ENCODE measurements at regions not wholly inside any gene's neighbourhood (a gene's known extent, or its start where the extent isn't known, plus 50 kb on each side); places are given as distances from the start of the nearest gene placed in this dataset.
A peak's percentile ranks its signal among the peaks of the same experiment; 100 is the strongest.

- no peak overlapping the region for H2AFZ ChIP-seq (ENCODE audit: control insufficient read depth, low read depth, low read length)
- H3K4me3 ChIP-seq, result no peak overlapping the region
- 9% methylated on average over 3 of the region's 3 CpGs for WGBS (ENCODE audit: insufficient coverage, insufficient replicate concordance, low lambda C conversion rate, missing lambda C conversion rate)
- ChIA-PET SMC1A (ENCODE audit: uncharacterized antibody, unreplicated experiment) (no interaction called here), RAD21 (ENCODE audit: unreplicated experiment) (no interaction called here), POLR2A (no interaction called here), CTCF (interaction anchor here (0.6 to 1.9 kb wide), 5 partner anchors 10 to 855 kb away, joined by 3 to 9 read pairs (median 3); no protein-coding TSS in a partner anchor)
- H3K9me3 ChIP-seq (replicated peaks; ENCODE audit: control insufficient read depth, insufficient read depth, low read length), result no peaks in the 10 kb centered on the region
- H3K27ac ChIP-seq (ENCODE audit: control insufficient read depth, insufficient read depth), result no peak overlapping the region
- ATAC-seq, result peak; percentile 60
- intact Hi-C loops (cut with micrococcal nuclease; ENCODE audit: unreplicated experiment) (loop anchor here (5.0 kb wide), 1 partner anchor 1262 kb away; no protein-coding TSS in a partner anchor), in situ Hi-C loops (cut with MboI) (loop anchor here (25.0 kb wide), 1 partner anchor 1252 kb away; no protein-coding TSS in a partner anchor)
- no peaks in the 10 kb centered on the region for H3K4me1 ChIP-seq (ENCODE audit: control insufficient read depth, insufficient read depth, low read length)
- TF ChIP-seq IRF5 (IDR thresholded peaks at IDR 0.05; ENCODE audit: borderline replicate concordance), result no peak
- TF ChIP-seq SMC3 (IDR thresholded peaks at IDR 0.05; ENCODE audit: borderline replicate concordance, low read length), result peak; percentile 20; the same call in 1 of the 2 replicates
- TF ChIP-seq KLF5 (IDR thresholded peaks at IDR 0.05; ENCODE audit: partially characterized antibody), result no peak
- TF ChIP-seq ZBTB40 (IDR thresholded peaks at IDR 0.05; ENCODE audit: borderline replicate concordance), result no peak
- TF ChIP-seq CTCF (IDR thresholded peaks at IDR 0.05 in 2 of 3, conservative IDR thresholded peaks at IDR 0.05 in 1 of 3; ENCODE audit: control insufficient read depth in 2 of 3, extremely low read depth in 1 of 3, insufficient read depth in 1 of 3, low read depth in 3 of 3, low read length in 3 of 3), result peak; percentile 35 to 43 (median 42); a peak in 5 of 6 replicates
- no peak for TF ChIP-seq TCF12 (IDR thresholded peaks at IDR 0.05; ENCODE audit: low read depth, low read length)
- TF ChIP-seq RAD21 (IDR thresholded peaks at IDR 0.05; ENCODE audit: insufficient read depth, low read depth, low read length), result peak; percentile 32; the same call in 1 of the 2 replicates
- no peaks in the 10 kb centered on the region for H3K27me3 ChIP-seq (replicated peaks in 1 of 2; ENCODE audit: control insufficient read depth in 2 of 2, insufficient read depth in 2 of 2, low read length in 1 of 2)
- FAIRE-seq, result no peak
- H3K36me3 ChIP-seq (ENCODE audit: control insufficient read depth in 2 of 2, insufficient read depth in 2 of 2, low read length in 1 of 2), result no peaks in the 10 kb centered on the region
- H3K79me2 ChIP-seq (ENCODE audit: control insufficient read depth, insufficient read depth, low read length), result no peaks in the 10 kb centered on the region
- no TSS peak for BruUV-seq (replicated peaks)
- DNase-seq (ENCODE audit: low read depth, low spot score), result no peak
- no peak overlapping the region for H3K9ac ChIP-seq (ENCODE audit: control insufficient read depth, insufficient read depth, low read length)
- H3K4me2 ChIP-seq (ENCODE audit: control insufficient read depth, insufficient read depth), result no peak overlapping the region
- H4K20me1 ChIP-seq (ENCODE audit: control insufficient read depth, insufficient read depth), result no peaks in the 10 kb centered on the region
Observed at GRCh38 chr2:116510117-116510671, 1304.3 kb upstream of the DDX18 start.

All from GM12878 (cell line).